HEK293 (cell line): ENCODE measurements at regions not wholly inside any gene's neighbourhood (a gene's known extent, or its start where the extent isn't known, plus 50 kb on each side); places are given as distances from the start of the nearest gene placed in this dataset.
A peak's percentile ranks its signal among the peaks of the same experiment; 100 is the strongest.

Experiments
- CTCF ChIA-PET: fragments of 350-600 bp; formaldehyde crosslinking; extraction: SDS; loops from one replicate; lab custom pipeline; 2021; ENCODE audit warnings: antibody characterized with exemption; lab: Yijun Ruan, JAX
- POLR2A ChIA-PET: fragments of 300-600 bp; formaldehyde crosslinking; extraction: SDS; loops from one replicate; lab custom pipeline; 2020; ENCODE audit warnings: antibody characterized with exemption, inconsistent platforms; lab: Yijun Ruan, JAX
- H3K27ac ChIP-seq: fragments of 200-500 bp; sonication (Bioruptor generic); 2 replicates; pipeline ENCODE4 v1.5.1; 2014; ENCODE audit warnings: low read depth, low read length, control low read depth, inconsistent platforms; ENCODE audit errors: extremely low read depth
- H3K36me3 ChIP-seq, 2 experiments: fragments of 200-500 bp in 1 of 2; sonication (Bioruptor generic) in 1 of 2; 1 replicate in 1 of 2; 2 replicates in 1 of 2; pipeline ENCODE4 v1.5.1; 2014 to 2017; ENCODE audit warnings: inconsistent platforms in 2 of 2, low read length in 2 of 2; ENCODE audit not compliant: control insufficient read depth in 2 of 2, insufficient read depth in 1 of 2
- H3K4me1 ChIP-seq: fragments of 200-500 bp; sonication (Bioruptor generic); 2 replicates; pipeline ENCODE4 v1.5.1; 2014; ENCODE audit warnings: mild to moderate bottlenecking, low read length, inconsistent platforms; ENCODE audit not compliant: control insufficient read depth, insufficient read depth
- H3K4me3 ChIP-seq: 2 replicates; pipeline ENCODE4 v1.5.1; 2011; ENCODE audit warnings: low read depth, mild to moderate bottlenecking, control low read depth, low read length, moderate library complexity
- H3K9me3 ChIP-seq: fragments of 200-500 bp; sonication (Bioruptor generic); 2 replicates; pipeline ENCODE4 v1.5.1; 2014; ENCODE audit warnings: low read depth, low read length, inconsistent platforms; ENCODE audit not compliant: control insufficient read depth, insufficient read depth
- ELK4 ChIP-seq: IDR thresholded peaks from 2 replicates; pipeline ENCODE4 v1.6.1; 2011; ENCODE audit warnings: mild to moderate bottlenecking, low read depth, low read length, borderline replicate concordance
- GLIS2 ChIP-seq: fragments of 450-650 bp; formaldehyde crosslinking; IDR thresholded peaks from 2 replicates; pipeline ENCODE4 v1.5.1; 2016; ENCODE audit warnings: missing biosample characterization, missing genetic modification characterization
- HOXA7 ChIP-seq: sonication (generic); formaldehyde crosslinking; IDR thresholded peaks from 2 replicates; pipeline ENCODE4 v1.8.1; 2022; ENCODE audit warnings: missing genetic modification reagents, borderline replicate concordance
- KLF8 ChIP-seq: fragments of 450-650 bp; formaldehyde crosslinking; IDR thresholded peaks from 2 replicates; pipeline ENCODE4 v1.5.1; 2016; ENCODE audit warnings: missing biosample characterization, missing genetic modification characterization
- PRDM1 ChIP-seq: fragments of 450-650 bp; formaldehyde crosslinking; IDR thresholded peaks from 2 replicates; pipeline ENCODE4; 2016; ENCODE audit warnings: missing biosample characterization, missing genetic modification characterization
- RBAK ChIP-seq: fragments of 450-650 bp; formaldehyde crosslinking; IDR thresholded peaks from 2 replicates; pipeline ENCODE4 v1.5.1; 2016; ENCODE audit warnings: missing biosample characterization, missing genetic modification characterization
- YY1 ChIP-seq: fragments of 450-650 bp; formaldehyde crosslinking; IDR thresholded peaks from 2 replicates; pipeline ENCODE4 v1.5.1; 2018; ENCODE audit warnings: missing biosample characterization, missing genetic modification characterization
- ZBTB21 ChIP-seq: fragments of 450-650 bp; formaldehyde crosslinking; IDR thresholded peaks from 2 replicates; pipeline ENCODE4 v1.5.1; 2017; ENCODE audit warnings: missing biosample characterization, missing genetic modification characterization
- ZFP37 ChIP-seq: fragments of 450-650 bp; formaldehyde crosslinking; IDR thresholded peaks from 2 replicates; pipeline ENCODE4 v1.5.1; 2016; ENCODE audit warnings: missing biosample characterization, missing genetic modification characterization
- ZNF140 ChIP-seq: fragments of 450-650 bp; formaldehyde crosslinking; IDR thresholded peaks from 2 replicates; pipeline ENCODE4 v1.5.1; 2016; ENCODE audit warnings: missing biosample characterization, missing genetic modification characterization
- ZNF155 ChIP-seq: fragments of 450-650 bp; formaldehyde crosslinking; IDR thresholded peaks from 2 replicates; pipeline ENCODE4 v1.5.1; 2016; ENCODE audit warnings: missing biosample characterization, missing genetic modification characterization
- ZNF239 ChIP-seq: fragments of 450-650 bp; formaldehyde crosslinking; IDR thresholded peaks from 2 replicates; pipeline ENCODE4 v1.5.1; 2016; ENCODE audit warnings: missing biosample characterization, missing genetic modification characterization
- ZNF274 ChIP-seq, 2 experiments: fragments of 200-500 bp in 1 of 2; fragments of 450-650 bp in 1 of 2; sonication (Bioruptor generic) in 1 of 2; formaldehyde crosslinking in 1 of 2; IDR thresholded peaks; 2 replicates each; pipeline versions ENCODE4 v1.5.1 to v1.6.1; 2014 to 2016; ENCODE audit warnings: borderline replicate concordance in 1 of 2, inconsistent platforms in 1 of 2, low read length in 1 of 2, missing biosample characterization in 1 of 2, missing genetic modification characterization in 1 of 2
- ZNF354C ChIP-seq: fragments of 450-650 bp; formaldehyde crosslinking; IDR thresholded peaks from 2 replicates; pipeline ENCODE4 v1.5.1; 2016; ENCODE audit warnings: missing biosample characterization, missing genetic modification characterization, low read depth, borderline replicate concordance
- ZNF521 ChIP-seq: fragments of 450-650 bp; formaldehyde crosslinking; IDR thresholded peaks from 2 replicates; pipeline ENCODE4 v1.5.1; 2017; ENCODE audit warnings: missing biosample characterization, mild to moderate bottlenecking, missing genetic modification characterization
- ZNF600 ChIP-seq: fragments of 450-650 bp; formaldehyde crosslinking; IDR thresholded peaks from 2 replicates; pipeline ENCODE4 v1.5.1; 2016; ENCODE audit warnings: missing biosample characterization, missing genetic modification characterization
- ZNF629 ChIP-seq: fragments of 450-650 bp; formaldehyde crosslinking; IDR thresholded peaks from 2 replicates; pipeline ENCODE4 v1.5.1; 2017; ENCODE audit warnings: missing biosample characterization, missing genetic modification characterization
- ZNF645 ChIP-seq: fragments of 450-650 bp; formaldehyde crosslinking; IDR thresholded peaks from 2 replicates; pipeline ENCODE4; 2016; ENCODE audit warnings: missing biosample characterization, missing genetic modification characterization
- TF ChIP-seq, protein P1 (sequence below): fragments of 450-650 bp; IDR thresholded peaks from 2 replicates; pipeline ENCODE4 v1.5.1; 2018; ENCODE audit warnings: missing biosample characterization, mild to moderate bottlenecking, missing genetic modification characterization
- TF ChIP-seq, protein P2 (sequence below): fragments of 450-650 bp; formaldehyde crosslinking; IDR thresholded peaks from 2 replicates; pipeline ENCODE4 v1.5.1; 2016; ENCODE audit warnings: missing biosample characterization, missing genetic modification characterization

DNA sequence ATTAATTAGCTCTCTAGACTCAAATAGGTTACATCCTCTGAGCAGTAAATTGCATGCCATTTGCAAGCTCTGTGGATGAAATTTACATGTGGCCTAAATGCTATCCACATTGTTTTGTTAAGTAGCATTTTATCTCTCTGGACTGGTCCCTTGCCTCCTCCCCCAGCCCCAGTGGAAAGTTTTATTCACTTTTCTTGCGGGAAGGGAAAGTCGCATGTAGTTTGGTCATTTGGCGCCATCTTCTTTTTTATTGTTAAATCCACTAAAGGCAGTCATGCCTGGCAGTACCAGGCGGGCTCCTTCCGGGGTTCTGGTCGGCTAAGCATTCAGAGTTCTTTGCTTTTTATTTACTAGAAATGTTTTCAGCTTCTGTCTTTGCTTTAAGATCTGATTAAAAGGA is 188.7 kb downstream of the TM9SF2 start:
- no peak for TF ChIP-seq ZNF521 (tag by site-specific recombination)
- peak; percentile 41; the same call in 1 of the 2 replicates for TF ChIP-seq PRDM1 (tag by site-specific recombination)
- TF ChIP-seq, protein P1, sequence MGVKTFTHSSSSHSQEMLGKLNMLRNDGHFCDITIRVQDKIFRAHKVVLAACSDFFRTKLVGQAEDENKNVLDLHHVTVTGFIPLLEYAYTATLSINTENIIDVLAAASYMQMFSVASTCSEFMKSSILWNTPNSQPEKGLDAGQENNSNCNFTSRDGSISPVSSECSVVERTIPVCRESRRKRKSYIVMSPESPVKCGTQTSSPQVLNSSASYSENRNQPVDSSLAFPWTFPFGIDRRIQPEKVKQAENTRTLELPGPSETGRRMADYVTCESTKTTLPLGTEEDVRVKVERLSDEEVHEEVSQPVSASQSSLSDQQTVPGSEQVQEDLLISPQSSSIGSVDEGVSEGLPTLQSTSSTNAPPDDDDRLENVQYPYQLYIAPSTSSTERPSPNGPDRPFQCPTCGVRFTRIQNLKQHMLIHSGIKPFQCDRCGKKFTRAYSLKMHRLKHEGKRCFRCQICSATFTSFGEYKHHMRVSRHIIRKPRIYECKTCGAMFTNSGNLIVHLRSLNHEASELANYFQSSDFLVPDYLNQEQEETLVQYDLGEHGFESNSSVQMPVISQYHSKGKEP (tag by site-specific recombination) = peak; percentile 26; the same call in 1 of the 2 replicates
- TF ChIP-seq, all 188 proteins: peak for 2
- Histone ChIP-seq H3K4me1 (peaks cover 5% of the 10 kb centered on the region; the same call in 1 of the 2 replicates), H3K4me3 (no peak overlapping the region), H3K9me3 (no peaks in the 10 kb centered on the region), H3K27ac (no peak overlapping the region), H3K36me3 (no peaks in the 10 kb centered on the region)
- ChIA-PET POLR2A (no interaction called here), CTCF (interaction anchor here (0.5 kb wide), 1 partner anchor 296 kb away, joined by 3 read pairs; no protein-coding TSS in a partner anchor)

DNA sequence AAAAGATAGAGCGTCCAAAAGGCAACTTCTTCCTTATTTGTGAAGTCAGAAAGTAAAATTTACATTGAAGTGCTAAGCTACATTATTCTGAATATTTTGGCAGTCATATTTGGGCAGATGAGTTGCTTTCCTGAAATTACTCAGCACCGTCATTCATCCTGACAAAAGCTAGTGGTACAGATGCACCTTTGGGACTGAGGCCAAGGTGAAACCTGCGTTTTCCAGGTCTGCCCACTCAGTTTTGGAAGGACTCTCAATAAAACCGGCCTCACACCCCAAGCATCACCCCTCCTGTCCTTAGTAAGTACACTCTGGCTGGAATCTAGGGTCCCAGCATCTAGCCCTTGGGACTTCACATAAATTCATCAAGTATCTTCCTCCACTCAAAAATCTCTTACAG is 187.5 kb downstream of the TM9SF2 start:
- TF ChIP-seq ZNF645 (no peak), ZNF140 (tag by site-specific recombination) (no peak), PRDM1 (tag by site-specific recombination) (no peak), ZNF600 (no peak), ZBTB21 (no peak), ZNF239 (tag by site-specific recombination) (no peak), RBAK (tag by site-specific recombination) (no peak), ZNF274 (IDR thresholded peaks at IDR 0.05; ENCODE audit: low read length) (no peak), ZNF274 (tag by site-specific recombination; IDR thresholded peaks at IDR 0.05; ENCODE audit: borderline replicate concordance) (no peak), ELK4 (no peak), YY1 (tag by site-specific recombination) (no peak), GLIS2 (tag by site-specific recombination) (no peak), HOXA7 (no peak), ZFP37 (no peak), ZNF354C (tag by site-specific recombination) (no peak), ZNF629 (tag by site-specific recombination) (no peak), ZNF155 (tag by site-specific recombination) (no peak), KLF8 (tag by site-specific recombination) (no peak)
- TF ChIP-seq, protein P2, sequence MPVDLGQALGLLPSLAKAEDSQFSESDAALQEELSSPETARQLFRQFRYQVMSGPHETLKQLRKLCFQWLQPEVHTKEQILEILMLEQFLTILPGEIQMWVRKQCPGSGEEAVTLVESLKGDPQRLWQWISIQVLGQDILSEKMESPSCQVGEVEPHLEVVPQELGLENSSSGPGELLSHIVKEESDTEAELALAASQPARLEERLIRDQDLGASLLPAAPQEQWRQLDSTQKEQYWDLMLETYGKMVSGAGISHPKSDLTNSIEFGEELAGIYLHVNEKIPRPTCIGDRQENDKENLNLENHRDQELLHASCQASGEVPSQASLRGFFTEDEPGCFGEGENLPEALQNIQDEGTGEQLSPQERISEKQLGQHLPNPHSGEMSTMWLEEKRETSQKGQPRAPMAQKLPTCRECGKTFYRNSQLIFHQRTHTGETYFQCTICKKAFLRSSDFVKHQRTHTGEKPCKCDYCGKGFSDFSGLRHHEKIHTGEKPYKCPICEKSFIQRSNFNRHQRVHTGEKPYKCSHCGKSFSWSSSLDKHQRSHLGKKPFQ (tag by site-specific recombination) = no peak
- ChIA-PET CTCF (interaction anchor here (0.5 kb wide), 1 partner anchor 882 kb away, joined by 4 read pairs; no protein-coding TSS in a partner anchor), POLR2A (interaction anchor here (0.7 kb wide), 1 partner anchor 297 kb away, joined by 3 read pairs; no protein-coding TSS in a partner anchor)
- Histone ChIP-seq H3K36me3 (no peaks in the 10 kb centered on the region), H3K27ac (no peak overlapping the region), H3K4me1 (peaks cover 5% of the 10 kb centered on the region; the same call in 1 of the 2 replicates), H3K9me3 (no peaks in the 10 kb centered on the region), H3K4me3 (no peak overlapping the region)
